Suprapubic skin (tissue), 4 donors: ENCODE measurements at regions not wholly inside any gene's neighbourhood (a gene's known extent, or its start where the extent isn't known, plus 50 kb on each side); places are given as distances from the start of the nearest gene placed in this dataset.

Source experiments
- CTCF ChIP-seq, 2 donors: fragments of 200-600 bp in 1 of 2; fragments of 450-650 bp in 1 of 2; sonication (generic) in 1 of 2; IDR thresholded peaks; one replicate each; pipeline ENCODE4 v1.5.1; 2016 to 2019; ENCODE audit warnings: antibody characterized with exemption in 2 of 2, mild to moderate bottlenecking in 1 of 2, moderate library complexity in 1 of 2
- POLR2A ChIP-seq, 2 donors: fragments of 450-650 bp; IDR thresholded peaks; one replicate each; pipeline ENCODE4 v1.6.1; 2017; ENCODE audit warnings: antibody characterized with exemption in 2 of 2, mild to moderate bottlenecking in 2 of 2, moderate library complexity in 2 of 2
- POLR2AphosphoS5 ChIP-seq, 3 donors: sonication (generic); formaldehyde crosslinking; IDR thresholded peaks; one replicate each; pipeline ENCODE4 v1.6.1; 2017; ENCODE audit warnings: antibody characterized with exemption in 3 of 3

- TF ChIP-seq CTCF (IDR thresholded peaks at IDR 0.05) (no peak), POLR2A (IDR thresholded peaks at IDR 0.05) (no peak), POLR2AphosphoS5 (IDR thresholded peaks at IDR 0.05) (no peak)
Measured at GRCh38 chr2:223404616-223405015, 197.5 kb downstream of the SCG2 start.
